ENCODE measurements at regions not wholly inside any gene's neighbourhood (a gene's known extent, or its start where the extent isn't known, plus 50 kb on each side); places are given as distances from the start of the nearest gene placed in this dataset.
A peak's percentile ranks its signal among the peaks of the same experiment; 100 is the strongest.

DNA sequence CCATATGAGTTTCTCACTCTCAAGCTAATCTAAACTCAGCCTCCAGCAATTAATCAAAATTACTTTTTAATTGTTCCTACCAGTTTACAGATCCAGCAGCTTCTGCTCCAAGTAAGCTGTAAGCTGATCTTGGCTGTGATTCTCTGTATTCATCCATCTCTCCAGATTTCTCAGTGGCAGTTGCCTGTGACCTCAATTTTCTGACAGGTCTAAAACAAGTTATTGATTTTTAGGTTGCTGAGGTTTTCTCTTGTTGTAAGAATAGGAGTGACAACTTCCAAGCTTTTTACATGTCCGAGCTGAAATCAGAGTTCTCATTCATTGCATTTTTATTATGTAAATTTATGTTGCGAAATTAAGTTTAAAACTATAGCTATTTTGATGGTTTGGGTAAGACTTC lies 1044.4 kb downstream of the PLA2G4A start:
- H3K27me3 ChIP-seq (ENCODE audit: insufficient read depth) = no peaks in the 10 kb centered on the region
- TF ChIP-seq, protein P1, sequence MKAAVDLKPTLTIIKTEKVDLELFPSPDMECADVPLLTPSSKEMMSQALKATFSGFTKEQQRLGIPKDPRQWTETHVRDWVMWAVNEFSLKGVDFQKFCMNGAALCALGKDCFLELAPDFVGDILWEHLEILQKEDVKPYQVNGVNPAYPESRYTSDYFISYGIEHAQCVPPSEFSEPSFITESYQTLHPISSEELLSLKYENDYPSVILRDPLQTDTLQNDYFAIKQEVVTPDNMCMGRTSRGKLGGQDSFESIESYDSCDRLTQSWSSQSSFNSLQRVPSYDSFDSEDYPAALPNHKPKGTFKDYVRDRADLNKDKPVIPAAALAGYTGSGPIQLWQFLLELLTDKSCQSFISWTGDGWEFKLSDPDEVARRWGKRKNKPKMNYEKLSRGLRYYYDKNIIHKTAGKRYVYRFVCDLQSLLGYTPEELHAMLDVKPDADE (IDR thresholded peaks at IDR 0.05) = no peak
- TF ChIP-seq EZH2phosphoT487 (IDR thresholded peaks at IDR 0.05; ENCODE audit: unreplicated experiment) (no peak), STAT1 (IDR thresholded peaks at IDR 0.05; ENCODE audit: unreplicated experiment) (no peak), POLR2AphosphoS5 (IDR thresholded peaks at IDR 0.05; ENCODE audit: low read depth) (no peak), ZNF114 (CRISPR knock-in tag; IDR thresholded peaks at IDR 0.05) (no peak), CREB1 (CRISPR knock-in tag; IDR thresholded peaks at IDR 0.05; ENCODE audit: low read depth) (no peak), ZNF331 (CRISPR knock-in tag; IDR thresholded peaks at IDR 0.05; ENCODE audit: low read depth) (no peak), EZH2 (IDR thresholded peaks at IDR 0.05; ENCODE audit: low read depth, unreplicated experiment) (no peak), NANOG (IDR thresholded peaks at IDR 0.05; ENCODE audit: borderline replicate concordance) (no peak), JUNB (IDR thresholded peaks at IDR 0.05; ENCODE audit: unreplicated experiment) (no peak)
- TF ChIP-seq, protein P2, sequence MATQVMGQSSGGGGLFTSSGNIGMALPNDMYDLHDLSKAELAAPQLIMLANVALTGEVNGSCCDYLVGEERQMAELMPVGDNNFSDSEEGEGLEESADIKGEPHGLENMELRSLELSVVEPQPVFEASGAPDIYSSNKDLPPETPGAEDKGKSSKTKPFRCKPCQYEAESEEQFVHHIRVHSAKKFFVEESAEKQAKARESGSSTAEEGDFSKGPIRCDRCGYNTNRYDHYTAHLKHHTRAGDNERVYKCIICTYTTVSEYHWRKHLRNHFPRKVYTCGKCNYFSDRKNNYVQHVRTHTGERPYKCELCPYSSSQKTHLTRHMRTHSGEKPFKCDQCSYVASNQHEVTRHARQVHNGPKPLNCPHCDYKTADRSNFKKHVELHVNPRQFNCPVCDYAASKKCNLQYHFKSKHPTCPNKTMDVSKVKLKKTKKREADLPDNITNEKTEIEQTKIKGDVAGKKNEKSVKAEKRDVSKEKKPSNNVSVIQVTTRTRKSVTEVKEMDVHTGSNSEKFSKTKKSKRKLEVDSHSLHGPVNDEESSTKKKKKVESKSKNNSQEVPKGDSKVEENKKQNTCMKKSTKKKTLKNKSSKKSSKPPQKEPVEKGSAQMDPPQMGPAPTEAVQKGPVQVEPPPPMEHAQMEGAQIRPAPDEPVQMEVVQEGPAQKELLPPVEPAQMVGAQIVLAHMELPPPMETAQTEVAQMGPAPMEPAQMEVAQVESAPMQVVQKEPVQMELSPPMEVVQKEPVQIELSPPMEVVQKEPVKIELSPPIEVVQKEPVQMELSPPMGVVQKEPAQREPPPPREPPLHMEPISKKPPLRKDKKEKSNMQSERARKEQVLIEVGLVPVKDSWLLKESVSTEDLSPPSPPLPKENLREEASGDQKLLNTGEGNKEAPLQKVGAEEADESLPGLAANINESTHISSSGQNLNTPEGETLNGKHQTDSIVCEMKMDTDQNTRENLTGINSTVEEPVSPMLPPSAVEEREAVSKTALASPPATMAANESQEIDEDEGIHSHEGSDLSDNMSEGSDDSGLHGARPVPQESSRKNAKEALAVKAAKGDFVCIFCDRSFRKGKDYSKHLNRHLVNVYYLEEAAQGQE (IDR thresholded peaks at IDR 0.05; ENCODE audit: unreplicated experiment) = no peak
- TF ChIP-seq, protein P3, sequence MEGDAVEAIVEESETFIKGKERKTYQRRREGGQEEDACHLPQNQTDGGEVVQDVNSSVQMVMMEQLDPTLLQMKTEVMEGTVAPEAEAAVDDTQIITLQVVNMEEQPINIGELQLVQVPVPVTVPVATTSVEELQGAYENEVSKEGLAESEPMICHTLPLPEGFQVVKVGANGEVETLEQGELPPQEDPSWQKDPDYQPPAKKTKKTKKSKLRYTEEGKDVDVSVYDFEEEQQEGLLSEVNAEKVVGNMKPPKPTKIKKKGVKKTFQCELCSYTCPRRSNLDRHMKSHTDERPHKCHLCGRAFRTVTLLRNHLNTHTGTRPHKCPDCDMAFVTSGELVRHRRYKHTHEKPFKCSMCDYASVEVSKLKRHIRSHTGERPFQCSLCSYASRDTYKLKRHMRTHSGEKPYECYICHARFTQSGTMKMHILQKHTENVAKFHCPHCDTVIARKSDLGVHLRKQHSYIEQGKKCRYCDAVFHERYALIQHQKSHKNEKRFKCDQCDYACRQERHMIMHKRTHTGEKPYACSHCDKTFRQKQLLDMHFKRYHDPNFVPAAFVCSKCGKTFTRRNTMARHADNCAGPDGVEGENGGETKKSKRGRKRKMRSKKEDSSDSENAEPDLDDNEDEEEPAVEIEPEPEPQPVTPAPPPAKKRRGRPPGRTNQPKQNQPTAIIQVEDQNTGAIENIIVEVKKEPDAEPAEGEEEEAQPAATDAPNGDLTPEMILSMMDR (conservative IDR thresholded peaks at IDR 0.05; ENCODE audit: low read depth in 2 of 2) = no peak
- TF ChIP-seq, protein P4, sequence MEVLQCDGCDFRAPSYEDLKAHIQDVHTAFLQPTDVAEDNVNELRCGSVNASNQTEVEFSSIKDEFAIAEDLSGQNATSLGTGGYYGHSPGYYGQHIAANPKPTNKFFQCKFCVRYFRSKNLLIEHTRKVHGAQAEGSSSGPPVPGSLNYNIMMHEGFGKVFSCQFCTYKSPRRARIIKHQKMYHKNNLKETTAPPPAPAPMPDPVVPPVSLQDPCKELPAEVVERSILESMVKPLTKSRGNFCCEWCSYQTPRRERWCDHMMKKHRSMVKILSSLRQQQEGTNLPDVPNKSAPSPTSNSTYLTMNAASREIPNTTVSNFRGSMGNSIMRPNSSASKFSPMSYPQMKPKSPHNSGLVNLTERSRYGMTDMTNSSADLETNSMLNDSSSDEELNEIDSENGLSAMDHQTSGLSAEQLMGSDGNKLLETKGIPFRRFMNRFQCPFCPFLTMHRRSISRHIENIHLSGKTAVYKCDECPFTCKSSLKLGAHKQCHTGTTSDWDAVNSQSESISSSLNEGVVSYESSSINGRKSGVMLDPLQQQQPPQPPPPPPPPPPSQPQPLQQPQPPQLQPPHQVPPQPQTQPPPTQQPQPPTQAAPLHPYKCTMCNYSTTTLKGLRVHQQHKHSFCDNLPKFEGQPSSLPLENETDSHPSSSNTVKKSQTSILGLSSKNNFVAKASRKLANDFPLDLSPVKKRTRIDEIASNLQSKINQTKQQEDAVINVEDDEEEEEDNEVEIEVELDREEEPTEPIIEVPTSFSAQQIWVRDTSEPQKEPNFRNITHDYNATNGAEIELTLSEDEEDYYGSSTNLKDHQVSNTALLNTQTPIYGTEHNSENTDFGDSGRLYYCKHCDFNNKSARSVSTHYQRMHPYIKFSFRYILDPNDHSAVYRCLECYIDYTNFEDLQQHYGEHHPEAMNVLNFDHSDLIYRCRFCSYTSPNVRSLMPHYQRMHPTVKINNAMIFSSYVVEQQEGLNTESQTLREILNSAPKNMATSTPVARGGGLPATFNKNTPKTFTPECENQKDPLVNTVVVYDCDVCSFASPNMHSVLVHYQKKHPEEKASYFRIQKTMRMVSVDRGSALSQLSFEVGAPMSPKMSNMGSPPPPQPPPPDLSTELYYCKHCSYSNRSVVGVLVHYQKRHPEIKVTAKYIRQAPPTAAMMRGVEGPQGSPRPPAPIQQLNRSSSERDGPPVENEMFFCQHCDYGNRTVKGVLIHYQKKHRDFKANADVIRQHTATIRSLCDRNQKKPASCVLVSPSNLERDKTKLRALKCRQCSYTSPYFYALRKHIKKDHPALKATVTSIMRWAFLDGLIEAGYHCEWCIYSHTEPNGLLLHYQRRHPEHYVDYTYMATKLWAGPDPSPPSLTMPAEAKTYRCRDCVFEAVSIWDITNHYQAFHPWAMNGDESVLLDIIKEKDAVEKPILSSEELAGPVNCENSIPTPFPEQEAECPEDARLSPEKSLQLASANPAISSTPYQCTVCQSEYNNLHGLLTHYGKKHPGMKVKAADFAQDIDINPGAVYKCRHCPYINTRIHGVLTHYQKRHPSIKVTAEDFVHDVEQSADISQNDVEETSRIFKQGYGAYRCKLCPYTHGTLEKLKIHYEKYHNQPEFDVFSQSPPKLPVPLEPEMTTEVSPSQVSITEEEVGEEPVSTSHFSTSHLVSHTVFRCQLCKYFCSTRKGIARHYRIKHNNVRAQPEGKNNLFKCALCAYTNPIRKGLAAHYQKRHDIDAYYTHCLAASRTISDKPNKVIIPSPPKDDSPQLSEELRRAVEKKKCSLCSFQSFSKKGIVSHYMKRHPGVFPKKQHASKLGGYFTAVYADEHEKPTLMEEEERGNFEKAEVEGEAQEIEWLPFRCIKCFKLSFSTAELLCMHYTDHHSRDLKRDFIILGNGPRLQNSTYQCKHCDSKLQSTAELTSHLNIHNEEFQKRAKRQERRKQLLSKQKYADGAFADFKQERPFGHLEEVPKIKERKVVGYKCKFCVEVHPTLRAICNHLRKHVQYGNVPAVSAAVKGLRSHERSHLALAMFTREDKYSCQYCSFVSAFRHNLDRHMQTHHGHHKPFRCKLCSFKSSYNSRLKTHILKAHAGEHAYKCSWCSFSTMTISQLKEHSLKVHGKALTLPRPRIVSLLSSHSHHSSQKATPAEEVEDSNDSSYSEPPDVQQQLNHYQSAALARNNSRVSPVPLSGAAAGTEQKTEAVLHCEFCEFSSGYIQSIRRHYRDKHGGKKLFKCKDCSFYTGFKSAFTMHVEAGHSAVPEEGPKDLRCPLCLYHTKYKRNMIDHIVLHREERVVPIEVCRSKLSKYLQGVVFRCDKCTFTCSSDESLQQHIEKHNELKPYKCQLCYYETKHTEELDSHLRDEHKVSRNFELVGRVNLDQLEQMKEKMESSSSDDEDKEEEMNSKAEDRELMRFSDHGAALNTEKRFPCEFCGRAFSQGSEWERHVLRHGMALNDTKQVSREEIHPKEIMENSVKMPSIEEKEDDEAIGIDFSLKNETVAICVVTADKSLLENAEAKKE (CRISPR knock-in tag; IDR thresholded peaks at IDR 0.05) = no peak
- no peaks in the 10 kb centered on the region for H3K79me2 ChIP-seq (replicated peaks; ENCODE audit: insufficient read depth)
- no peaks in the 10 kb centered on the region; the same call in 1 of the 2 replicates for H3K9me2 ChIP-seq (ENCODE audit: insufficient read depth)
- Mint-ChIP-seq H3K4me1 (peaks cover 5% of the 10 kb centered on the region), H3K9me3 (no peaks in the 10 kb centered on the region), H3K4me3 (no peak overlapping the region), H3K36me3 (ENCODE audit: low read depth) (0 out of 3 replicates have a peak, but pooled peaks cover 4% of the 10 kb centered on the region), H3K27ac (no peak overlapping the region), H3K27me3 (ENCODE audit: insufficient read depth, low read depth, poor library complexity) (no peaks in the 10 kb centered on the region)
- H3K4me2 ChIP-seq = no peak overlapping the region
- ATAC-seq (no peak), DNase-seq (ENCODE audit: low spot score) (no peak)
- no peaks in the 10 kb centered on the region for H4K20me1 ChIP-seq (replicated peaks; ENCODE audit: insufficient read depth)
- no peak overlapping the region for H3K4me3 ChIP-seq
- no peak overlapping the region for H3K27ac ChIP-seq (ENCODE audit: low read depth)
- H3K36me3 ChIP-seq (ENCODE audit: insufficient read depth) = no peaks in the 10 kb centered on the region
- 0 out of 2 replicates have a peak overlapping the region, but pooled peaks have one; percentile 60 for H2AFZ ChIP-seq
- H3K4me1 ChIP-seq (ENCODE audit: insufficient read depth) = no peaks in the 10 kb centered on the region
- H3F3A ChIP-seq (replicated peaks; ENCODE audit: low read depth) = no peaks in the 10 kb centered on the region

All from GM23338 (cell line).